HG03469 (cell line): ENCODE measurements at regions not wholly inside any gene's neighbourhood (a gene's known extent, or its start where the extent isn't known, plus 50 kb on each side); places are given as distances from the start of the nearest gene placed in this dataset.
"Not testable (repeated sequence)": the region's sequence is repeated elsewhere in the genome, so short reads cannot be mapped to it uniquely, and the experiment has no call there.

Source experiments
- ATAC-seq: cut with Tn5 transposase; IDR thresholded peaks from one replicate; pipeline ENCODE4 v1.9.1; 2021; ENCODE audit warnings: mild to moderate bottlenecking, moderate library complexity, moderate number of reproducible peaks; ENCODE audit not compliant: unreplicated experiment

DNA sequence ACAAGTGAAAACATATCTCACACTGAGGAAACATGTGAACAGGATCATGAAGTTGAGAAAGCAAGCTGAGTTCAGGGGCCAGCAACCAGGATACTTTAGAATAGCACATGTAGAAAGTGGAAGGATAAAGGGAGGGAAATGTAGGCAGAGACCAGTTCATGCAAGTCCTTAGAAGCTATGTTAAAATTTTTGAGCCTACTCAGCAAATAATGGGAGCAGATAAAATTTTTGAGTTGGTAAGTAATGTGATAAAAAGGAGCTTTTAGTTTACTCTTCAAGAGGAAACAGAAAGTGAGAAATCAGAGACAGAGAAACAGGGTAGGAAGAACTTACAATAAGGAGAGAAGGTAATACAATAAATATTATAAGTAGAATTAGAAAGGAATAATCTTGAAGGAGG is 105.6 kb upstream of the ZBTB20 start:
- ATAC-seq = no peak

DNA sequence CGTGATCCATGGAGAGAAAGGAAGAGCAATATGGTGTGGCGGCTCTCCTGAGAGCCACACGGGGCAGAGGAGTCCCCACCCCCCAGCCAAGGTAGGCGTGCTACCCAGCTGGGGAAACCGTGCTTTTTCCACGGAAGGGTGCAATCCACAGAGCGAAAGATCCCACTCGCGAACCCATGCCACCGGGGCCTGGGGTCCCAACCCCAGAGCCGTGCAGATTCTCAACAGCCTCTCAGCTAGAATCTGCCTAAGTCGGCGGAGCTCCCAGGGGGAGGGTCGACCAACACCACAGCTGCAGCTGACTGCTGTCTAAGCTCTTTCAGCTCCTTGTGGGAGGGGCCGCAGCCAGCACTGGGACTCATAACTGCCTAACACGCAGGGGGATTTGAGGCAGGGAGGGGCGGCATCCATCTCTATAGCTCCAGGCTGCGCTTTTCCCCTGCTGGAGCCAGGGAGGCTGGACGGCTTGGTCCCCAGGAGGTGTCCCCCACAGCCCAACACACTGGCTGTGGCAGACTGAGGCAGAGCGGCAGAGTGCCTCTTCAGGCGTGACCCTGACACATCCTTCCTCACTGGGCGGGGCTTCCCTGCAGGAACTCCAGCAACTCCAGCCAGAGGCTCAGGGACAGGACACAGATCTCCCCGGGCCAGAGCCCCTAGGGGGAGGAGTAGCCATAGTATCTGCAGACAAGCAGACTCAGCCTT is 107.6 kb upstream of the ZBTB20 start:
- ATAC-seq = no peak

GRCh38 chr3:115255197-115255585 is 108.1 kb upstream of the ZBTB20 start:
- no peak for ATAC-seq

GRCh38 chr3:115270849-115271248 is 123.8 kb upstream of the ZBTB20 start:
- no peak for ATAC-seq

GRCh38 chr3:115272036-115272824 is 125.1 kb upstream of the ZBTB20 start:
- ATAC-seq = no peak

DNA sequence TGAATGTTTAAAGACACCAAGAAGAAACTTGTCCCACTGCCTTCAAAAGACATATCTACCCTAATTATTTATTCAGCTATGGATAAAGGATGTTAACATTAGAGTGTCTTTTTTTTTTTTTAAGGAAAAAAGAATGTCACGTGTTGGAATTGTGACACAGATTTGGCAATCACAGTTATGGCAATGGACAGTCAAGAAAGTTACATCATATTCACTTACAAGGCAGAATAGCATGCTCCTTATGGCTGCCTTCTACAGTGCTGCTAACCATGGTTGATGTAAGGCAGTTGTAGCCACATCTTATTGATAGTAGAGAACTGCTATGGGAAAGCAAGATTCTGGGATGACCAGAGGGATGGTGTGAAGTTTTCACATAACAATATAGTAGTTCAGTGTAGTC is 128.8 kb upstream of the ZBTB20 start:
- no peak for ATAC-seq

DNA sequence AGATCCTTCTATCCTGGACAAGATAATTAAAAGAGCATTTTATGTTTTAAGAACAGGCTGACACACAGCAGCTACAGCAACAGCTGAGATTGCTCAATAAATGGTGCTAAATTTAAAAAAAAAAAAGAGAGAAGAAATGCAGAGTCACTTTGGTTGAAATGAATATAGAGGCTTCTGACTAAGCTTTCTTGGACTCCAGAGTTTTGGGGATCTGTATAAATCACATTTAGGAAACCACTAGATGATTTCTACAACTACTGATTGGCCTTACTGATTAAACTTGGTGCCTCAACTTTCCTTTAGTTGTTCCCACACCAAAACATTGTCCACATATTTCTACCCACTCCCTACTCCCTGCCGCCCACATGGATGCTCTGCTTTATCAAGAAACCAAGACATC is 132.9 kb upstream of the ZBTB20 start:
- ATAC-seq = no peak

DNA sequence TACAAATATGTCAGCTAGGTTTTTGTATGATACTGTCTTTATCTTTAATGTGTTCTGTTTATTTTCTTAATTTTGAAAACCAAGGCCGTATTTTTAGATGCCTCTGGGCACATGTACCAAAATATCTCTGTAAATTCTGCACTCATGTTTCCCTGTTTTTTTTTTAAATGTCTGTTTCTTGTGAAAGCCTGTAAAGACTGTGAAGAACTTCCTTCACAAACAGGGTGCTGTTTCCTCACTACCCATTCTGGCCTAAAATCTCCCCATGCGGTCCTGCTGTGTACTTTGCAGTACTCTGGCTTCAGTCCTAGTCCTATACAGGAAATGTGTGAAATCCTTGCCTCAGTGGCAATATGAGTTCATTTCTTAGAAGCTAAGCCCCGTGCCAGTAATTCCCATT is 133.4 kb upstream of the ZBTB20 start:
- no peak for ATAC-seq

DNA sequence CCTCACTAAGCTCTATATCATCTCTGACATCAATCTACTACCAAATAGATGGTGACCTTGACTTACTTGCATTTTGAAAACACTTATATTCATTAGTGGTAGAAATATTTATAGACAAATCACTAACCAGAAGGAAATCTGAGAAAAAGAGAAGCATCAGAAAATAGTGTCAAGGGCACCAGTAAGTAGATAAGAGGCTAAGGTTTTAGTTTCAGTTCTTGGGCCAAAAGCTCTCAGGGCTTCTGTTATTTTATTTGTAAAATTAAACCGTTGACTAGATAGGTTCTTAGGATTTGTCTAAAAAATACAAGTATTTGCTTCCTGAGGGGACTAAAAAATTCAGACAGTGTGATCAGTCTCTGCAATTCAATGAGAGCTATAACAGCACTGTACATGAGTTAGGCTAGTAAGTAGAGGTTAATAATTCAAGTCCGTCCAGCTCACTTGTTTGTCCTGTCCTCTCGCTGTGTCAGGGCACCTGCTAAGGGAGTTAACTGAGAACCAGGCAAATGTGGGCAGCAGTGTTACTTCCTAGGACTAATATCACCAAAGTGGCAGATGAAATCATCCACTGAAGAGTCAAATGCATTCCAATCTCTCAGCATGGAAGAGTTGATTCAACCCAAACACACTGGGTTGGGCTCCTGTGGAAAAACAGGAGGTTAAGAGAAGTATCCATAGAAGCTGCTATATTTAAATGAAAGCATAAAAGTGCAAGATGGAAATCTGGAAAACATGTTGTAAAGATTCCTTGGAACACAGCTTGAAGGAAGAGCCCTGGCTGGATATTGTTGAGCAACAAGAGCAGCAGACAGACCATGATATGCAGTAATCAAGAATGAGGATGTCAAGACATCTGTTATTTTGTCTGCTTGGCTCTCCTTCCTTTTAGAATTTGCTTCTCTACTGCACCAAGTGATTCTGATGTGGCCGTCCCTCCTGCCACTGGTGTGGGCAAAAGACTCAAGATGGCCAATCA is 134.9 kb upstream of the ZBTB20 start:
- no peak for ATAC-seq

DNA sequence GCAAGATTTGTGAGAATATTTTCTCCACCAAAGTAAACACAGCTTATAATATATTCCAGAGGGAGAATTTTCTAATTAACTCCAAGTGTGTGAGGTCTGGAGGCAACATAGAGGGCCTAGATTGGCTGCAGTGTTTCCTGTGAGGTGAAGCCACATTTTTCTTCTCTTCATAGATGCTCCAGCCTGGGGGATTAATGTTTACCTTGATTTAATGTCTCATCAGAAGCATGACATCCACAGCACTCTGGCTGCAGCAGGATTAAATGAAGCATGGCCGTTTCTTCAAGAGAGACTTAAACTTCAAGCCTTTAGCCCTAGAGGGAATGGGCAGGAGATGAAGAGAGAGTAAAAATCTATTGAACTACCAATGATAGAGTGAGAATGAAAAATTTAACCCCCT is 137.9 kb upstream of the ZBTB20 start:
- no peak for ATAC-seq

DNA sequence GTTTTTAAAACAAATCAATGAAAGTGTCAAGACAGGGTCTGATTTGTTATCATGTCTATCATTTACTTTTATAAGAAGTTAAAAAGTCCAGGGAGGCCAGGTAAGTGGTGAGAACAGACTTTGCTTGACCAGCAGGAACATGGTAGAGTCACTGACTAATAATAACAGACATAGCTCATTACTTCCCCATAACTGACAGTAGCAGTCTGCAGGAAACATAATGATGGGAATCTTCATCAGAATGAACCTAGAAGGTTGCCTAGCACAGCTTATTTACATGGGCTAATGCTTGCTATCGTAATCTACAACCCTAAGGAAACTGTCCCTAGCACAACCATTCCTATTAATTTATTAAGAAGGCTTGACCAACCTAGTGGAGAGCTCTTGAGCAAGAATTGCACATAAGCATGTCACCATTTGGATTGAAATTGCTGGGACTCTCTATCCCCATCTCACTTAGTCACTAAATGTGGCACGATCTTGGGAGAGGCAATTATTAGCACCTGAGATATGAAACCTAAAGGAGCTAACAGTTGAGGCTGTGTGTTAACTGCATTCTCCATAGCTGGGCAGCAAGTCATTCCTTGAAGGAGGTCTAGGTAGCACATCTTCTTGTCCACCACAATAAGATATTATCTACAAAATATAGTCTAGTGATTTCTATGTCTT is 139.6 kb upstream of the ZBTB20 start:
- no peak for ATAC-seq

GRCh38 chr3:115287198-115287597 is 140.1 kb upstream of the ZBTB20 start:
- ATAC-seq = no peak

- ATAC-seq = no peak
Observed at GRCh38 chr3:115292131-115292530, 145.0 kb upstream of the ZBTB20 start.

DNA sequence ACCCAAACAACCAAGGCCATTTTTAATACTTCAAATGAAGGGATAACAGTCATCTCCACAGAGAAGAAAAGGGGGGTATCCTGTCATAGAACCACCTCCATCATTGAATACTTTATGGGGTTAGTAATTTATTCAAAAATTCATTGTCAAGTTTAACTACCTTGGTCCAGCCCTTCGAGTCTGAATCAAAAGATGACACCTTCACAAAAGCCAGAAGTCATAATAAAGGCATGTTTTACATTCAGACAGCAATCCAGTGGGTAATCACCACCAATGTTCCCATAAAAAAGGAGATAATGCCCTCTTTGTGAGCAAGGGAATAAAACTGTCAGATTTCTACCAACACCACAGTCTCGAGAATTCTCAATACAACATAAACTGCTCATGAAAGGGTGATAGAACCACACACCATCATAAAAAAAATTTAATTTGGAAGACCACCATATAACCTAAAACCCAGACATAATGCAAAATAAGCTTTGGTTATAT is 145.6 kb upstream of the ZBTB20 start:
- no peak for ATAC-seq

DNA sequence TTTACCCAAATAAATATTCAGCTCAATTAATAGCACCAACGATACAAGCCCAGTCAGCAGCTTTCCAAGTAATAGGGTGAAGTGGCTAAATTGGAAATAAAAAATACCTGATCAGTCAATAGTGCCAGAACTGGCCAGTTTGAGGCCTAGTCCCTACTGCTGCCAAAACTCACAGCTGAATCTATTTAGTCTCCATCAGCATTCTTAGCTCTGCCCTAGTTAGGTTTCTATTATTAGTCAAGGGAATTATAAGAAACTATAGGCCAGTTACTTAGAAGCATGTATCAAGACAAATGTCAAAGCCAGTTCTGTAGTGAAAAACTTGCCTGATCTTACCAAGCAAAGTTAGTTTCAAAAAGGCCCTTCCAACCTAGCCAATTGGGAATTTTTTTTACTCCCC is 146.2 kb upstream of the ZBTB20 start:
- no peak for ATAC-seq

DNA sequence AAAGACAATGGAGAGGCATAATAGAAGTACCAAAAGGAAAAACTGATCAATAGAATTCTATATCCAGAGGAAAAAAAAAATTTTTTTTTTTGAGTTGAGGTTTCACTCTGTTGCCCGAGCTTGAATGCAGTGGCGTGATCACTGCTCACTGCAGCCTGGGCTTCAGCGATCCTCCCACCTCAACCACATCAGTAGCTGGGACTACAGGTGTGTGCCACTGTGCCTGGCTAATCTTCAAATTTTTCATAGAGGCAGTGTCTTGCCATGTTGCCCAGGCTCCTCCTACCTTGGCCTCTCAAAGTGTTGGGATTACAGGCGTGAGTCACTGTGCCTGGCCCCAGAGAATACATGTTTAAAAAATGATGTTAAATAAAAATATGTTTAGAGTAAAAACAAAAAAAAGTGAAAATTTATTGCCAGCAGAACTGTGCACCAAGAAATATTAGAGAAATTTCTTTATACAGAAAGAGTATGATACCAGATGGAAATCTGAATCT is 154.3 kb upstream of the ZBTB20 start:
- no peak for ATAC-seq

GRCh38 chr3:115317953-115318352 is 170.9 kb upstream of the ZBTB20 start:
- not testable (repeated sequence) for ATAC-seq

DNA sequence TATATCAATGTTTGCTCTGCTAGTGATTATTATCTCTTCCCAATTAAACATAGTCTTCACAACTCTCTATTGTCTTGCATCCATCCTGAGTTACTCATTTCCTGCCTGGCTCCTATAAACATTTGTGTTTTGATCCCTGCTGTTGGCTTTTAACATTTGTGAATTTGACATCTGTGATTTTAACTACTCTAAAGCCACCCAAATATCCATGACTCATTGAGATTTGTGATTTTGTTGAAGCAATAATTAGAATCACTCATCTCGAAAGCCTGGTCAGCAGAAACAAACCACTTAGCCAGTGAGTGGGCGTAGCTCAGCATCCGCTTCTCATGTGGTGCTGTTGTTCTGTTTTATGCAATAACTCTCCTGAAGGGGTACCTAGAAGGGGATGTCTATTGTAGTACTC is 174.3 kb upstream of the ZBTB20 start:
- peak; percentile 76 for ATAC-seq

DNA sequence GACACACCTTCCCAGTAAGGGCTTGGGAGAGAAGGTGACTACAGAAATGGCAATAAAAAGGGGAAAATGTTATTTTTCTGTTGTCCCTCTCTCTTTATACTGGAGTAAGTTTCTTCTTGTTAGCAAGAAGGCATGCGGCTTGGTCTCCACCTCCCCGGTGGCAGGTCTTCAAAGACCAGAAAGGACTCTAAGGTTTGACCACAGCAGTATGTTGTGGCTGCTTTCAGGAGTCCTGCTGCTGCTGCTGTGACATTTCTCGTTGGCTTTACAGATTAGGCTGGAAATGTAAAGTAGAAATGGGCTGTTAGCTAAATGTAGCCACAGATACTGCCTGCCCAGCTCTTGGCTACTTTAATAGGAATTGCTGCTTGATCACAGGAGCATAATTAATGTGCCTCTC is 175.8 kb upstream of the ZBTB20 start:
- ATAC-seq = no peak

DNA sequence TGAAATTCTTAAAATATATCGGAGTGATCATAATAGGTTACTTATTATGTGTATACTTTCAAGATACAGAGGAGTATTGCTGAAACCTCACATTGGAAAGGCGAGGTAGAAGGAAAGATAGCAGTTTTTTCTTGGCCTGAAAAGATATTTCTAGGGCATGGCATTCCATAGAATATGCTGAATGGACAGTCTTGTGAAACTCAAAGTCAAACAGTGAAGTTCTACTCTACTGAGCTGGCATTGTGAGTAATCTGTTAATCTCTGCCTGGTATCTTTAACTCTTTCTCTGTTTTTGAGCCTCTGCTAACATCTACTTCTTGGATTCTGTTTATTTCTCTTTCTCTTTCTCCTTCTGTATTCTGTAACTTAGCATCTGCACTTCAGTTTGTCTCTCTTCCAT is 176.3 kb upstream of the ZBTB20 start:
- ATAC-seq = no peak
